Neutrophil (primary cell): ENCODE measurements at regions not wholly inside any gene's neighbourhood (a gene's known extent, or its start where the extent isn't known, plus 50 kb on each side); places are given as distances from the start of the nearest gene placed in this dataset.

ENCODE experiments used
- H3K27ac ChIP-seq: fragments of 200-600 bp; sonication (generic); 2 replicates; pipeline ENCODE4 v1.5.1; 2016; ENCODE audit warnings: mild to moderate bottlenecking, moderate library complexity
- H3K27me3 ChIP-seq: fragments of 200-600 bp; sonication (generic); 2 replicates; pipeline ENCODE4 v1.6.0; 2016; ENCODE audit warnings: mild to moderate bottlenecking
- H3K36me3 ChIP-seq: fragments of 200-600 bp; sonication (generic); 2 replicates; pipeline ENCODE4 v1.5.1; 2017
- H3K4me1 ChIP-seq, 2 experiments: fragments of 200-600 bp in 1 of 2; sonication (generic) in 1 of 2; 1 replicate in 1 of 2; 2 replicates in 1 of 2; pipeline versions ENCODE4 v1.5.1 to v1.6.1; 2013 to 2016; ENCODE audit warnings: low read depth in 1 of 2, low read length in 1 of 2, mild to moderate bottlenecking in 1 of 2, moderate library complexity in 1 of 2; ENCODE audit not compliant: control insufficient read depth in 1 of 2, insufficient read depth in 1 of 2
- H3K4me3 ChIP-seq, 2 experiments: fragments of 200-600 bp in 1 of 2; sonication (generic) in 1 of 2; 1 replicate in 1 of 2; 2 replicates in 1 of 2; pipeline ENCODE4 v1.5.1; 2013 to 2016; ENCODE audit warnings: low read depth in 1 of 2, low read length in 1 of 2, mild to moderate bottlenecking in 1 of 2, moderate library complexity in 1 of 2
- H3K9me3 ChIP-seq: fragments of 200-600 bp; sonication (generic); 2 replicates; pipeline ENCODE4 v1.5.1; 2016
- CTCF ChIP-seq: fragments of 200-600 bp; sonication (generic); IDR thresholded peaks from 2 replicates; pipeline ENCODE4 v1.5.1; 2016; ENCODE audit warnings: antibody characterized with exemption

- no peak overlapping the region for H3K27ac ChIP-seq
These were observed 303.1 kb upstream of the PLET1 start for GRCh38 chr11:112563808-112564207.

GRCh38 chr11:112564228-112564955, 303.7 kb upstream of the PLET1 start:
- Histone ChIP-seq H3K4me1 (no peaks in the 10 kb centered on the region), H3K27me3 (peaks cover 42% of the 10 kb centered on the region), H3K36me3 (no peaks in the 10 kb centered on the region), H3K9me3 (no peaks in the 10 kb centered on the region), H3K4me3 (no peak overlapping the region), H3K27ac (no peak overlapping the region)
- no peak for TF ChIP-seq CTCF

More at GRCh38 chr11:112563808-112564207, 303.1 kb upstream of the PLET1 start:
- H3K36me3 ChIP-seq, result no peaks in the 10 kb centered on the region
- no peak overlapping the region for H3K4me3 ChIP-seq
- H3K9me3 ChIP-seq, result no peaks in the 10 kb centered on the region
- no peaks in the 10 kb centered on the region for H3K4me1 ChIP-seq
- H3K27me3 ChIP-seq, result peaks cover 36% of the 10 kb centered on the region
- no peak for TF ChIP-seq CTCF

GRCh38 chr11:112565551-112565950, 304.9 kb upstream of the PLET1 start:
- Histone ChIP-seq H3K36me3 (no peaks in the 10 kb centered on the region), H3K9me3 (no peaks in the 10 kb centered on the region), H3K27ac (no peak overlapping the region), H3K4me3 (no peak overlapping the region), H3K27me3 (peaks cover 53% of the 10 kb centered on the region), H3K4me1 (no peaks in the 10 kb centered on the region)
- TF ChIP-seq CTCF, result no peak

- TF ChIP-seq CTCF, result no peak
- Histone ChIP-seq H3K27me3 (peaks cover 59% of the 10 kb centered on the region), H3K9me3 (no peaks in the 10 kb centered on the region), H3K4me1 (no peaks in the 10 kb centered on the region), H3K36me3 (no peaks in the 10 kb centered on the region), H3K27ac (no peak overlapping the region), H3K4me3 (no peak overlapping the region)
These were observed 305.5 kb upstream of the PLET1 start for GRCh38 chr11:112566124-112566523.

GRCh38 chr11:112570333-112570732, 309.7 kb upstream of the PLET1 start:
- Histone ChIP-seq H3K27ac (no peak overlapping the region), H3K4me3 (no peak overlapping the region), H3K36me3 (no peaks in the 10 kb centered on the region), H3K27me3 (peaks cover 56% of the 10 kb centered on the region), H3K4me1 (no peaks in the 10 kb centered on the region), H3K9me3 (no peaks in the 10 kb centered on the region)
- TF ChIP-seq CTCF, result no peak
